Prostate gland (tissue), 2 donors: ENCODE measurements at regions not wholly inside any gene's neighbourhood (a gene's known extent, or its start where the extent isn't known, plus 50 kb on each side); places are given as distances from the start of the nearest gene placed in this dataset.

Experiments
- DNase-seq: peaks from one replicate; pipeline ENCODE4 v3.0.0-alpha.2; 2019; ENCODE audit warnings: low spot score
- H3K27ac ChIP-seq, 2 donors: fragments of 200-600 bp; sonication (generic); 2 replicates each; pipeline ENCODE4 v1.5.1; 2017 to 2019
- H3K27me3 ChIP-seq: fragments of 200-600 bp; sonication (generic); replicated peaks from 2 replicates; pipeline ENCODE4 v1.5.1; 2019; ENCODE audit not compliant: insufficient read depth
- H3K36me3 ChIP-seq, 2 donors: fragments of 200-600 bp; sonication (generic); 1 replicate in 1 of 2; 2 replicates in 1 of 2; pipeline versions ENCODE4 v1.5.1 to v1.8.1; 2017 to 2019
- H3K4me1 ChIP-seq: fragments of 200-600 bp; sonication (generic); replicated peaks from 2 replicates; pipeline ENCODE4 v1.5.1; 2019
- H3K4me3 ChIP-seq, 2 donors: fragments of 200-600 bp; sonication (generic); 2 replicates each; pipeline ENCODE4 v1.5.1; 2017 to 2019
- H3K9me3 ChIP-seq: fragments of 200-600 bp; sonication (generic); 2 replicates; pipeline ENCODE4 v1.5.1; 2017
- CTCF ChIP-seq, 4 experiments: fragments of 200-600 bp in 2 of 4; fragments of 450-650 bp in 2 of 4; sonication (generic) in 2 of 4; IDR thresholded peaks; 1 replicate in 3 of 4; 2 replicates in 1 of 4; pipeline ENCODE4 v1.5.1; 2016 to 2019; ENCODE audit warnings: antibody characterized with exemption in 4 of 4, mild to moderate bottlenecking in 2 of 4, moderate library complexity in 2 of 4
- POLR2A ChIP-seq: fragments of 450-650 bp; IDR thresholded peaks from one replicate; pipeline ENCODE4 v1.6.1; 2016; ENCODE audit warnings: antibody characterized with exemption, mild to moderate bottlenecking
- POLR2AphosphoS5 ChIP-seq: sonication (generic); formaldehyde crosslinking; IDR thresholded peaks from one replicate; pipeline ENCODE4 v1.6.1; 2017; ENCODE audit warnings: antibody characterized with exemption
- WGBS: methylation state at CpG from one replicate; pipeline ENCODE4 v1.1.5; 2018; 5-methylcytosine and 5-hydroxymethylcytosine counted together
- intact Hi-C: fragments of 100-400 bp; cut with DNase I; formaldehyde crosslinking; loops from one replicate; pipeline ENCODE4 v1.14.2; 2022

GRCh38 chr13:103250071-103250470, 183.9 kb upstream of the SLC10A2 start:
- TF ChIP-seq POLR2A = no peak
- TF ChIP-seq POLR2AphosphoS5 = no peak
- no peak for TF ChIP-seq CTCF (IDR thresholded peaks at IDR 0.05)
- Histone ChIP-seq H3K36me3 (no peaks in the 10 kb centered on the region), H3K9me3 (no peaks in the 10 kb centered on the region), H3K4me1 (no peaks in the 10 kb centered on the region), H3K27ac (no peak overlapping the region), H3K4me3 (no peak overlapping the region), H3K27me3 (no peaks in the 10 kb centered on the region)
- DNase-seq = no peak
- intact Hi-C loops = no loop called here
- 86% methylated on average over 1 of the region's 1 CpG for WGBS

- H3K27me3 ChIP-seq = no peaks in the 10 kb centered on the region
- H3K36me3 ChIP-seq = no peaks in the 10 kb centered on the region
- WGBS = 87% methylated on average over 8 of the region's 8 CpGs
- H3K27ac ChIP-seq = no peak overlapping the region
- no peak overlapping the region for H3K4me3 ChIP-seq
- TF ChIP-seq POLR2A (no peak), POLR2AphosphoS5 (no peak), CTCF (IDR thresholded peaks at IDR 0.05) (no peak)
- no peaks in the 10 kb centered on the region for H3K4me1 ChIP-seq
- no peaks in the 10 kb centered on the region for H3K9me3 ChIP-seq
- DNase-seq = no peak
- intact Hi-C loops = no loop called here
Observed at GRCh38 chr13:103246581-103247200, 180.5 kb upstream of the SLC10A2 start.

GRCh38 chr13:103243495-103243894, 177.3 kb upstream of the SLC10A2 start:
- no peak overlapping the region for H3K4me3 ChIP-seq
- no peaks in the 10 kb centered on the region for H3K9me3 ChIP-seq
- H3K36me3 ChIP-seq = no peaks in the 10 kb centered on the region
- DNase-seq = no peak
- no peaks in the 10 kb centered on the region for H3K4me1 ChIP-seq
- TF ChIP-seq POLR2AphosphoS5 (no peak), POLR2A (no peak), CTCF (IDR thresholded peaks at IDR 0.05) (no peak)
- intact Hi-C loops = no loop called here
- no peaks in the 10 kb centered on the region for H3K27me3 ChIP-seq
- 96% methylated on average over 3 of the region's 3 CpGs for WGBS
- H3K27ac ChIP-seq = no peak overlapping the region

- Histone ChIP-seq H3K27me3 (no peaks in the 10 kb centered on the region), H3K9me3 (no peaks in the 10 kb centered on the region), H3K27ac (no peak overlapping the region), H3K4me1 (no peaks in the 10 kb centered on the region), H3K4me3 (no peak overlapping the region), H3K36me3 (no peaks in the 10 kb centered on the region)
- no peak for DNase-seq
- intact Hi-C loops = no loop called here
- TF ChIP-seq POLR2AphosphoS5 = no peak
- no peak for TF ChIP-seq CTCF (IDR thresholded peaks at IDR 0.05)
- TF ChIP-seq POLR2A = no peak
- WGBS = 43% methylated on average over 2 of the region's 2 CpGs
Observed at GRCh38 chr13:103238441-103238840, 172.2 kb upstream of the SLC10A2 start.

GRCh38 chr13:103236213-103236612, 170.0 kb upstream of the SLC10A2 start:
- Histone ChIP-seq H3K9me3 (no peaks in the 10 kb centered on the region), H3K4me1 (no peaks in the 10 kb centered on the region), H3K27ac (no peak overlapping the region), H3K36me3 (no peaks in the 10 kb centered on the region), H3K4me3 (no peak overlapping the region), H3K27me3 (no peaks in the 10 kb centered on the region)
- no peak for TF ChIP-seq POLR2A
- no peak for TF ChIP-seq POLR2AphosphoS5
- no peak for TF ChIP-seq CTCF (IDR thresholded peaks at IDR 0.05)
- intact Hi-C loops = no loop called here
- WGBS = 91% methylated on average over 2 of the region's 2 CpGs
- no peak for DNase-seq
